RWPE1 (cell line): ENCODE measurements at regions not wholly inside any gene's neighbourhood (a gene's known extent, or its start where the extent isn't known, plus 50 kb on each side); places are given as distances from the start of the nearest gene placed in this dataset.

Source experiments
- CTCF ChIA-PET: fragments of 350-600 bp; sonication (Branson Sonifier 250); formaldehyde crosslinking; extraction: SDS; loops from one replicate; lab custom pipeline; 2021; lab: Yijun Ruan, JAX
- POLR2A ChIA-PET: fragments of 400-600 bp; formaldehyde crosslinking; extraction: SDS; loops from one replicate; lab custom pipeline; 2020; ENCODE audit warnings: antibody characterized with exemption; ENCODE audit not compliant: low non-redundant PET; lab: Yijun Ruan, JAX
- DNase-seq: peaks from one replicate; pipeline ENCODE4 v3.0.0; 2012; ENCODE audit warnings: low spot score
- H3K27ac ChIP-seq: fragments of 450-650 bp; 2 replicates; pipeline ENCODE4 v1.5.1; 2017
- CTCF ChIP-seq: fragments of 450-650 bp; conservative IDR thresholded peaks from 2 replicates; pipeline ENCODE4 v1.5.1; 2017; ENCODE audit warnings: low read depth, mild to moderate bottlenecking

GRCh38 chr4:189825466-189825865 lies 115.2 kb upstream of the FRG1 start:
- no peak overlapping the region for H3K27ac ChIP-seq

DNA sequence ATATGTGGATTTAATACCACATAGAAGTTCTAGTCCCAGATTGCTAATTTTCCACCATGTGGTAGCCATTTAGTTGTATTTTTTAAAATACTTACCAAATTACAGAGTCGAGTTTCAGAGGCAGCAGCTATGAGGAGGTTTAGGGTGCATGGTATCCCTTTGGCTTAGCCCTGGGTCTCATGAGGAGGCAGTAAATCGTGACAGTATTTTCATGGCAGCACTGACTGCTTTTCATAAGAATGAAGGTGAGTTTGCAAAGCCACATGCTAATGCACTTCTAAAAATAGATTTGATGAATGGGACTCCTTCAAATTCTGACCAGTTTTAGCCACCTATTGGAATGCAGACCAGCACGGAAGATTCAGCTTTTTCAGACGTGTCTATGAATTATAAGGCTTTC lies 114.0 kb upstream of the FRG1 start:
- no peak for TF ChIP-seq CTCF
- POLR2A ChIA-PET: no interaction called here
- DNase-seq: no peak
- no peak overlapping the region for H3K27ac ChIP-seq
- CTCF ChIA-PET: no interaction called here

More at GRCh38 chr4:189825466-189825865, 115.2 kb upstream of the FRG1 start:
- no peak for TF ChIP-seq CTCF
- DNase-seq: no peak
- CTCF ChIA-PET: no interaction called here
- POLR2A ChIA-PET: no interaction called here

DNA sequence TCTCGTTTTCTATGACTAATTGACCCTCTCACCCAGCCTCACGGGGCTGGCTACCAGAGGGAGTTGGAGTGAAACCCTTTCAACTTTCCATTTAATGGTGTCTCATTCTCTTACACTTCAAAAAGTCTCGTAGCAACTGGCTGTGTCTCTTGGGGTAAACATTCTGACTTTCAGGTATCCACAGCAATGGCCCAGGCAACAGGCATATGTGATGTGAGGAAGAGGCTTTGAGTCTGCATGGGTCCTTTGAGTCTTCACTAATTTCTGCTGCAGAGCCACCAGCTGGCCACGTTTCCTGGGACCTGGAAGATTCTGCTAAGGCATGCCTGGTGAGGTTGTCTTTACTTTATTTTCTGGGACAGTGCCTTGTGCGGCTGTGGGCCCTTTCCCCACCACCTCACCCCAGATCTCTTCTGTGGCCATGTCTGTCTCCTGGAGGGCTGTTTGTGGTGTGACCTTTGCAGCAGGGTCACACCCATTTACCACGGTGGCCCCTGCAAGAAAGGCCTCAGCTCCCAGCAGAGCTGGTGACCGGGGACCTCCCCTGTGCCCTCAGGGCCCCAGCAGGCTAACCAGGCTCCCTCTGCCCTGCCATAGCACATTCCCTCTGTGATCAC lies 112.5 kb upstream of the FRG1 start:
- H3K27ac ChIP-seq: no peak overlapping the region
- DNase-seq: no peak
- POLR2A ChIA-PET: no interaction called here
- no peak for TF ChIP-seq CTCF
- CTCF ChIA-PET: no interaction called here

DNA sequence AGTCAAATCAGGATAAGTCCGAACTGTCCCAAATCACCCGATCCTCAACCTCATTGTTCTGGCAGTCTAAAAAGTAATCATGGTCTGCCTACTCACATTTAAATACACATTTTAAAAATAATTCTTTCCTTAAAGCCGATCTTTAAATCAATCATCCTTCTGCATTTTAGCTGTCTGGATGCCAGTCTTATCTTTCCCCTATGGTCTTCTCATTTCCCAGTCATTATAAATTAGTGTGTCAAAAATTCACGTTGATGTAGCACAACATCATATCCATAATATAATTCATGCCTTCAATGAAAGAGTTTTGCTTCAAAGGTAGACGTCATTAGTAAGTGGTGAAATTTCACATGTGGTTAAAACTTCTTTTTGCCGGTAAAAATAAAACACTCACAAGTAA lies 108.1 kb upstream of the FRG1 start:
- no peak for TF ChIP-seq CTCF
- no peak overlapping the region for H3K27ac ChIP-seq
- no peak for DNase-seq
- ChIA-PET CTCF (no interaction called here), POLR2A (no interaction called here)

DNA sequence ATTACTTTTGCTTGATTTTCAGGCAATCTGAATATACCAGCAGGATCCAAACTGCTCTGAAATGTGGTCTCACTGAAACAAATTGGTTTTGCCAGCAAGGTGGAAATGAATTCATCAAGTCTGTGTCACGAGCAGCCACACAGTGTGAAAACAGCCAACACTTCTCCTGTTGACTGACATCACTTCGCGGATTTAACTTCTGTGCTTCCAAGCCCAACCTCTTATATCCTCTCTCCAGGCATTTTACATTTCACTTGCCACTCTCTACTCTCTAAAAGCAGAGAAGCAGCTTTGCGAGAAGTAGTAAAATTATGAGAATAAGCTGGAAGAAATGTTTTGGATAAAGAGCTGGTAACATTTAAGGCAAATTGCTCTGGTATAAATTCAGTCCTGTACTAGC lies 106.1 kb upstream of the FRG1 start:
- POLR2A ChIA-PET: no interaction called here
- CTCF ChIA-PET: no interaction called here

DNA sequence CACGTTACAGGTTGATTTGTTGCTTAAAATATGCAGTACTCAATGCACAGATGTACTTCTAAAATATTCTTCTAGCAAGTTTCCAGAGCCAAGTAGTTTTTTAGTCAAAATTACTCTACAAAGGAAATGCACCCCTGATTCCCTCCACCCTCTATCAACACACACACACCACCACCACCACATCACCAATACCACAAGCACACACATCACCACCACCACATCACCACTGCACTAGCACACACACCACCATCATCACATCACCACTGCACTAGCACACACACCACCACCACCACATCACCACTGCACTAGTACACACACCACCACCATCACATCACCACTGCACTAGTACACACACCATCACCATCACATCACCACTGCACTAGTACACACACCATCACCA lies 105.2 kb upstream of the FRG1 start:
- H3K27ac ChIP-seq: no peak overlapping the region
- POLR2A ChIA-PET: no interaction called here
- no peak for TF ChIP-seq CTCF
- no peak for DNase-seq
- CTCF ChIA-PET: no interaction called here

More for the DNA sequence above, 106.1 kb upstream of the FRG1 start:
- no peak for DNase-seq
- no peak for TF ChIP-seq CTCF
- no peak overlapping the region for H3K27ac ChIP-seq
